Ishikawa (cell line): ENCODE measurements at regions not wholly inside any gene's neighbourhood (a gene's known extent, or its start where the extent isn't known, plus 50 kb on each side); places are given as distances from the start of the nearest gene placed in this dataset.

ENCODE experiments used
- CEBPB ChIP-seq: IDR thresholded peaks from 2 replicates; pipeline ENCODE4 v1.6.1; 2012
- CREB1 ChIP-seq: IDR thresholded peaks from 2 replicates; pipeline ENCODE4 v1.6.1; 2012; ENCODE audit warnings: low read depth
- EGR1 ChIP-seq: IDR thresholded peaks from 2 replicates; pipeline ENCODE4 v1.6.1; 2012
- EP300 ChIP-seq: IDR thresholded peaks from 2 replicates; pipeline ENCODE4 v1.6.1; 2012; ENCODE audit warnings: borderline replicate concordance
- FOXM1 ChIP-seq: IDR thresholded peaks from 2 replicates; pipeline ENCODE4 v1.6.1; 2012; ENCODE audit warnings: low read depth, borderline replicate concordance
- MAX ChIP-seq: IDR thresholded peaks from 2 replicates; pipeline ENCODE4 v1.6.1; 2012
- NFIC ChIP-seq: IDR thresholded peaks from 2 replicates; pipeline ENCODE4 v1.6.1; 2012
- RAD21 ChIP-seq: IDR thresholded peaks from 2 replicates; pipeline ENCODE4 v1.6.1; 2012; ENCODE audit warnings: low read depth
- TAF1 ChIP-seq: IDR thresholded peaks from 2 replicates; pipeline ENCODE4 v1.6.1; 2012; ENCODE audit warnings: low read depth, mild to moderate bottlenecking
- TCF12 ChIP-seq: IDR thresholded peaks from 2 replicates; pipeline ENCODE4 v1.6.1; 2012; ENCODE audit warnings: low read depth
- TEAD4 ChIP-seq: IDR thresholded peaks from 2 replicates; pipeline ENCODE4 v1.6.1; 2012
- USF1 ChIP-seq: IDR thresholded peaks from 2 replicates; pipeline ENCODE4 v1.6.1; 2012
- YY1 ChIP-seq: IDR thresholded peaks from 2 replicates; pipeline ENCODE4 v1.6.1; 2012; ENCODE audit warnings: low read depth
- ZBTB7A ChIP-seq: IDR thresholded peaks from 2 replicates; pipeline ENCODE4 v1.6.1; 2012; ENCODE audit warnings: low read depth
- TF ChIP-seq, protein P1 (sequence below): IDR thresholded peaks from 2 replicates; pipeline ENCODE4 v1.6.1; 2012; ENCODE audit warnings: low read depth, mild to moderate bottlenecking

GRCh38 chr5:155532621-155533311 lies 519.2 kb downstream of the KIF4B start:
- no peak for TF ChIP-seq TAF1
- no peak for TF ChIP-seq YY1
- no peak for TF ChIP-seq RAD21
- no peak for TF ChIP-seq USF1
- TF ChIP-seq EP300: no peak
- no peak for TF ChIP-seq MAX
- TF ChIP-seq NFIC: no peak
- TF ChIP-seq TCF12: no peak

GRCh38 chr5:155540000-155540595 lies 526.5 kb downstream of the KIF4B start:
- no peak for TF ChIP-seq EP300
- TF ChIP-seq TAF1: no peak
- no peak for TF ChIP-seq USF1
- TF ChIP-seq YY1: no peak
- no peak for TF ChIP-seq CREB1
- no peak for TF ChIP-seq TCF12

DNA sequence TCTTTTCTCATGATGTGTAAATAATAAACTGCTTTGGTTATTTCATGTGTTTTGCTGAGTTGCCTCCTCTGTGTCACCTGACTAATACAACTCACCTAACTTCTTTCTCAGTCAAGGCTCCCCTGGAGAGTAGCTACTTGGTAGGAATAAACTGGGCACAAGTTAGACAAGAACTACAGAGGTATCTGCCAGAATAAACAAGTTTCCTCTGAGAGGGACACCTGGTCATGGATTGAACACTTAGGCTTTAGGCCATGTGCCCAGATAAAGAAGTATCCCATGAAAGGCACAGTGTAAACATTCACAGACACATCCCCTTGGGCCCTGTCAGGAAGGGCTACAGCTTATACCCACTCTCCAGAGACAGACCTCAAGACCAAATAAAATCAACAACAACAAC lies 532.5 kb downstream of the KIF4B start:
- TF ChIP-seq EGR1 (no peak), ZBTB7A (no peak), CREB1 (no peak), YY1 (no peak), USF1 (no peak), TAF1 (no peak), MAX (no peak), NFIC (no peak), CEBPB (no peak), FOXM1 (no peak), RAD21 (no peak), TCF12 (no peak), EP300 (no peak), TEAD4 (no peak)
- TF ChIP-seq, protein P1, sequence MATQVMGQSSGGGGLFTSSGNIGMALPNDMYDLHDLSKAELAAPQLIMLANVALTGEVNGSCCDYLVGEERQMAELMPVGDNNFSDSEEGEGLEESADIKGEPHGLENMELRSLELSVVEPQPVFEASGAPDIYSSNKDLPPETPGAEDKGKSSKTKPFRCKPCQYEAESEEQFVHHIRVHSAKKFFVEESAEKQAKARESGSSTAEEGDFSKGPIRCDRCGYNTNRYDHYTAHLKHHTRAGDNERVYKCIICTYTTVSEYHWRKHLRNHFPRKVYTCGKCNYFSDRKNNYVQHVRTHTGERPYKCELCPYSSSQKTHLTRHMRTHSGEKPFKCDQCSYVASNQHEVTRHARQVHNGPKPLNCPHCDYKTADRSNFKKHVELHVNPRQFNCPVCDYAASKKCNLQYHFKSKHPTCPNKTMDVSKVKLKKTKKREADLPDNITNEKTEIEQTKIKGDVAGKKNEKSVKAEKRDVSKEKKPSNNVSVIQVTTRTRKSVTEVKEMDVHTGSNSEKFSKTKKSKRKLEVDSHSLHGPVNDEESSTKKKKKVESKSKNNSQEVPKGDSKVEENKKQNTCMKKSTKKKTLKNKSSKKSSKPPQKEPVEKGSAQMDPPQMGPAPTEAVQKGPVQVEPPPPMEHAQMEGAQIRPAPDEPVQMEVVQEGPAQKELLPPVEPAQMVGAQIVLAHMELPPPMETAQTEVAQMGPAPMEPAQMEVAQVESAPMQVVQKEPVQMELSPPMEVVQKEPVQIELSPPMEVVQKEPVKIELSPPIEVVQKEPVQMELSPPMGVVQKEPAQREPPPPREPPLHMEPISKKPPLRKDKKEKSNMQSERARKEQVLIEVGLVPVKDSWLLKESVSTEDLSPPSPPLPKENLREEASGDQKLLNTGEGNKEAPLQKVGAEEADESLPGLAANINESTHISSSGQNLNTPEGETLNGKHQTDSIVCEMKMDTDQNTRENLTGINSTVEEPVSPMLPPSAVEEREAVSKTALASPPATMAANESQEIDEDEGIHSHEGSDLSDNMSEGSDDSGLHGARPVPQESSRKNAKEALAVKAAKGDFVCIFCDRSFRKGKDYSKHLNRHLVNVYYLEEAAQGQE: no peak

GRCh38 chr5:155554500-155554899 lies 540.9 kb downstream of the KIF4B start:
- no peak for TF ChIP-seq TEAD4

GRCh38 chr5:155556222-155556621 lies 542.7 kb downstream of the KIF4B start:
- TF ChIP-seq EP300 (no peak), MAX (no peak), FOXM1 (no peak), TEAD4 (no peak), CREB1 (no peak), RAD21 (no peak), TAF1 (no peak), TCF12 (no peak), ZBTB7A (no peak), NFIC (no peak), USF1 (no peak), EGR1 (no peak), CEBPB (no peak), YY1 (no peak)
- TF ChIP-seq, protein P1: no peak
